ENCODE measurements at regions not wholly inside any gene's neighbourhood (a gene's known extent, or its start where the extent isn't known, plus 50 kb on each side); places are given as distances from the start of the nearest gene placed in this dataset.

DNA sequence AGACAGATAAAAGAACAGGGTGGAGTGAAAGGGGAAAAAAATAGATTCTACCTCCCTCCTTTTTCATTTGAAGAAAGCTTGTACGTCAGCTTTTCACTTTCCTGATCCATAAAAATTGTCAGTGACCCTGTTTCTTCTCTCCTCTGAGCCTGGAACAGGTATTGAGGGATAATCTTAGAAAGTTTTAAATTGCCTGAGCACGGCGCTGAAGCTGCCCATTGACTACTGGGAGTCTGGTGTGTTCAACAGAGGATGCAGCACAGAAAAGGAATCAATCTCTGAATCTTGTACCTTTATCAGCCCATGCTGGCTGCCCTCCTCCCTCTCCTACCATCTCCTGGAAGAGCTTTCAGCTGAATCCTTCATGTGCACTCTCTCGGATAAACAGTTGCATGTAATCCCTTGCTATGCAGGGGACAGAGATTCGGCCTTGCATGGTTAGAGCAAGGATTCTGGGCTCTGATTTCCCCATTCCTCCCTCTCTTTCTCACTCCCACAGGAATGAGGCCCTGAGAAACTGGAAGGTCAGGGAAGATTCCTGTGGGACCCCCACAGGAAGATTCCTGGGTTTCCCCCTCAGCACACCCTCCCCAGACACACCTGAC lies 162.4 kb upstream of the SYN3 start:
- TF ChIP-seq CTCF (IDR thresholded peaks at IDR 0.05) (no peak), ZFX (IDR thresholded peaks at IDR 0.05; ENCODE audit: borderline replicate concordance) (no peak)
